CD4-positive, alpha-beta T cell treated with Interferon gamma for 1 hour (primary cell): ENCODE measurements at regions not wholly inside any gene's neighbourhood (a gene's known extent, or its start where the extent isn't known, plus 50 kb on each side); places are given as distances from the start of the nearest gene placed in this dataset.

Experiments
- DNase-seq: peaks from one replicate; pipeline ENCODE4 v3.0.0-alpha.2; 2020

DNA sequence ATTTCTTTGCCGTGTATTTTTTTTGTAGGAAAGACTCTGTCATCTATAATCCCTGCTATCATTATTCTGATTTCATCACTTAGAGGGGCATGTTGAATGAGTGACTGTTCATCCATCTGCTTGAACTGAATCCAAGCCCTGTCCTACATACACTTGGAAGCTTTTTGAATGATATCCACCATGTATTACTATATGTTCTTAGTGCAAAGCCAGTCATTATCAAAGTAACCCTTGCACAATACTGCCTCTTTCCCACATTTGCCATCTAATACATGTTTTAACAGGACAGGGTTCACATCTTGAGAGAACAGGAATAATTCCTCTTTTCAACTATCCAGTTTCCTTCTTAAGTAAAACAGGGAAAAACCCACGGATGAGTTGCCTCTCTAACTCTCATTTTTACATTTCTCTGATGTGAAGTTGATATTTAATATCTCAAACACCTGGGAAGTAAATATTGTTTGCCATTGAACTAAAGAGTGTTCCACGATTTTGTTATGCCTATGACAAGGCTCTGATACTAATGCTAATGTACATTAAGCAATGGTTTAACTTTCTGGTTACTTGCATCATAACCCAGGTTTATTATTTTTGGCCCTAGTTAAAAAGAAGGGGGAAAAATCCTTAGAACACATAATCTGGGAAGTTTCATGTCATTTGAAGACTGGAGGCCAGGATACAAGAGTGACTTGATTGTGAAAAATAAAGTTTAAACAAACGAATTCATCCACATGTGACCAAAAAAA lies 103.7 kb upstream of the TARS1 start:
- no peak for DNase-seq

DNA sequence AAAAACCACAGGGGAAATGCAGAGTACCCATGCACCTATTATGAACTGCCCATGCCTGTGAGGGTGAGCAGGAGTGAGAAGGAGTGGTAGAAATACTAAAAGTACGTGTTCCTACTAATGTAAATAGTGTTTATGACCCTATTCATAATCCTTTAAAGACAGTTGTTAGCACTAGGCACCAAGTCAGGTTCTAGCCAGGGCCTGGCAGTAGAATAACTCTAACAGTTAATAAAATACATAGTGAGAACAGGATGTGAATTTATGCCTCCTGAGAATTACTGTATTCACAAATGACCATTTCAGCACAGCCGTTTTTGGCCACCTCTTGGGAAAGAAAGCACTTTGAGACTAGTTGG lies 103.2 kb upstream of the TARS1 start:
- DNase-seq: no peak

DNA sequence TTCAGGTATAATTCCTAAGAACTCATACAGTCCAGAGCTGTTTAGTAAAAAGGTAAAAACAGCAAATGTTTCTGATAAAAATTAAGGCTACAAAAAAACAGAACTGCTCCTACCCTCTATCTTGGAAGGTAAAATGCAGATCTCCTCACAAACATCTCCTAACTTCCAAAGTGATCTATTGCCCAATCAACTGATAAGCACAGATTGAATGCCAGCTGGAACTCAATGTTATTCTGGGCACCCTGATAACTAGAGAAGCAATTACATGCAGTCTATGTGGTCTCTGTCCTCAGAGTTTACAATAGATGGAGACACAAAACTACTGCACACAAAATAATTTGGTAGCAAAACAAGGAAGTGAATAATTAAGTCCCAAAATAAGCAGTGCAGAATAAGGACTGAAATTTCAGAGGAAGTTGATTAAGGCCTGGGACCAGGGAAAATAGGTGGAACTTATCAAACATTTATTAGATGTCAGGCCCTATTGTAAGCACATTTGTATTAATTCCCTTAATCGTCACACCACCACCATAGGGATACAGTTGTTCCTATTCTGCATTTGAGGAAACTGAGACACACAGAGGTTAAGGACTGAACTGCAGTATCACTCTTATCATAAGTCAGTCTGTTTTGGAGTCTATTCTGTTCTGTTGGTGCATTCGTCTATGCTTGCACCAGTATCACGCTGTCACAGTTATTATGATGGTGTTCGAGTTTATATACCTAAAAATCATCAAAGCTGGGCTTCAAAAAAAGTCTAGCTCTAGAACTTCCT lies 102.2 kb upstream of the TARS1 start:
- no peak for DNase-seq

DNA sequence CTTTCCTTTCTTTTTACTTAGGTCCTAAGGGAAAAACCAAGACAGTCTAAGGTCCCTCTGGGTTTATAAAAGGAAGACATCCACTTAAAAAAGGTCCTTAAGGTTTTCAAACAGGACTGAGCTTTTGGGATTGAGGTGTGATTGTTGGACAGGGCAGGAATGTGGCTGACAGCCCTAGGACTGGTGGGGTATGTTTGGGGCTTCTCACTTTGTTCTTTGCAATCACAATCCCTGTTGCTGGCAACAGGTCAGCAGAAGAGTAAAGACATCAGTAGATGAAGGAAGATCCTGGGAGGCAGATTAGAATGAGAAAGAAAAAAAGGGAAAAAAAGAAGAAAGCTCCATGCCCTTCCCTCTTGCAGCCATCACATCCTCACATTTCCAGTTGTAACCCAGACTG lies 101.4 kb upstream of the TARS1 start:
- no peak for DNase-seq

DNA sequence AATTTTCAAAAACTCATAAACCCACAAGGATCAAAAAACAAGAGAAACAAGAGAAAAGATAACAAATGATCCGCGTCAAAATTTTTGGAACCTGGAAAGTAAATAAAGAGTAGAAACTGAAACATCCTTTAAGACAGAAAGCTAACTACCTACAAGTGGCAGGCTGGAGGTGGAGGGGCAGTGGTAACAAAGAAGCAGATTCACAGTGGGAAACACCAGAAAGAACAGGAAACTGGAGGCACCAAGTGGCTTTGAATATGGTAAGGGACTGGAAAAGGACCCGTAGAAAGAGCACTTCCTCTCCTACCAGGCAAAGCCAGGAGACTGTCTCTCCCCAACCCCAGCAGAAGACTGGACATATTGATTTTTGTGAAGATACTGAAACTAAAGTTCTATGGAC lies 100.6 kb upstream of the TARS1 start:
- no peak for DNase-seq

DNA sequence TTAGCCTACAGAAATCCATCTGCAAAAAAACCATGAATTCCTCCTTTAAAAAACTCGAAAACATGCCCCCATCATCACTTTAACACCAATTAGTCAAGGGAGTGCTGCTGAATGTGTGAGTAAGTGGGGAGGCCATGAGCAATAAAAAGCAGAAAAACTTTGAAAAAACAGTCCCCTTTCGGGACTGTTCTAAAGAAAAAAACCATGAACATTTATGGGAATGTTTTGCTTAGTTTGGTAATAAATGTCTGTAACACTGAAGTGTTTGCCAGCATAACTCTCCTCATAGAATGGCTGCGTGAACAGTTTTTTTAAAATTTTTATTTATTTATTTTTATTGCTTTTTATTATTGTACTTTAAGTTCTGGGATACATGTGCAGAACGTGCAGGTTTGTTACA lies 99.4 kb upstream of the TARS1 start:
- DNase-seq: no peak

DNA sequence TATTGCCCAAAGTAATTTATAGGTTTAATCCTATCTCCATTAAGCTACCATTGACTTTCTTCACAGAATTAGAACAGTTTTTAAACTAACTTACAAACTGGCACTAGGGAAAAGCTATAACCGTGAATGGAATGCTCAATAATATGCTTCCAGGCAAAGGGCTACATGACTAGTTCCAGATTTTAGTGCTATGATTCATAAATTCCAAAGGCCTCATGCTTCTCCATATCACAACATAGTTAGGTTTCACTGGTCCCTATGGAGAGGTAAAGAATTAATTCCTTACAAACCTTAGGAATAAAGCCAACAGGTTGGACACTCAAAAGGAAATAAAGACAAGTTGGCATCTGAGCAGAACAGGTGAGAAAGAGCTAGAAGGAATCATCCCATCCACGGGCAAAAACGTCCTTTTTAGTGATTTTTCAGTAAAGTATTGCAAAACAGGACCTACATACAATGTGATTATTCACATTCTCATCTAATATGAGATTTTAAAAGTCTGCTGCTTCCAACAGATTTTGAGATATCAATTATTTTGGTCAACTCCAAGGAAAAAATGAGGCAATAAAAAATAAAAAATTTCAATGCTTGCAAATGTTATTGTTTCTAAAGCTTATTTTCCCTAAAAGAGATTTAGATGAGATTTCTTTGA lies 97.0 kb upstream of the TARS1 start:
- no peak for DNase-seq

DNA sequence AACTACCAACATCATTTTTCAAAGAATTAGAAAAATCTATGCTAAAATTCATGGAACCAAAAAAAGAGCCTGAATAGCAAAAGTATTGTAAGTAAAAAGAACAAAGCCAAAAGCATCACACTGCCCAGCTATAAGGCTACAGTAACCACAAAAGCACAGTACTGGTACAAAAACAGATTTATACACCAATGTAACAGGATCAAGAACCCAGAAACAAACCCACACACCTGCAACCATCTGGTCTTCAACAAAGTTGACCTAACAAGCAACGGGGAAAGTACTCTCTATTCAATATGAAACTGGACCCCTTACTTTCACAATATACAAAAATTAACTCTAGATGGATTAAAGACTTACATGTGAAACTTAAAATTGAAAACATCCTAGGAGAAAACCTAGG lies 94.2 kb upstream of the TARS1 start:
- no peak for DNase-seq

DNA sequence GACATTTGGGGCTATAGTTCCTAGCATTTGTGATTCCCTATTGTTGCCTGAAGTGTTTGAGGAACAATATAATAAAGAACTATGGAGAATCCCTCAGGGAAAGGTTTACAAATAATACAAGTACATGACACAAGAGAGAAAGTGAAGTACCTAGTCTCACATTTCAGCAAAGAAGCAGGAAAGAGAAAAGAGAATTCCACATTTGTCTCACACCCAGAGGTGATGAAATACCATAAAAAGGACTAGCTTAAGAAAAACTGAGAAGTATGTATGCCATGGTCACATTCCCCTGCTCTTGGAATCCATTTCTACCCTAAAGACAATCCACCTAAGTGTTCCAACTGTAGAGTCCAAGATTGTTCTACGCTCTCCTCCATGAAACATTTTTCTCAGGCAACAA lies 79.0 kb upstream of the TARS1 start:
- no peak for DNase-seq

DNA sequence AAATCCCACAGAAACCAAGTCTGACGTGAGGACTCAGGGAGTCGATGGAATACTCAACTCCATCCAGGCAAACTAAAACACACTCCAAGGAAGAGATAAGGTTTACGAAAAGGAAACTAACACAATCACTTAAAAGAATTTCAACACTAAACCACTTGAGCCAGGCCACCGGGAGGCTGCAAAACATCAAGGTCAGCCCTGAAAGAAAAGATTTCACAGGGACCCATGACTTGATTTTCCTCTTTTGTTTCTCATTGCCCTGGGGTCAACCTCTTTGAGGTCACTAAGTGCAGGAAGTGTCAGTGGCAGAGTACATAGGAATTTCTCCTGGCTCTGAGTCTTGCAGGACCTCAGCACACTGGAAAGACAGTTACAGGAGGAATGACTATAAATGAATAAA lies 77.8 kb upstream of the TARS1 start:
- DNase-seq: no peak

DNA sequence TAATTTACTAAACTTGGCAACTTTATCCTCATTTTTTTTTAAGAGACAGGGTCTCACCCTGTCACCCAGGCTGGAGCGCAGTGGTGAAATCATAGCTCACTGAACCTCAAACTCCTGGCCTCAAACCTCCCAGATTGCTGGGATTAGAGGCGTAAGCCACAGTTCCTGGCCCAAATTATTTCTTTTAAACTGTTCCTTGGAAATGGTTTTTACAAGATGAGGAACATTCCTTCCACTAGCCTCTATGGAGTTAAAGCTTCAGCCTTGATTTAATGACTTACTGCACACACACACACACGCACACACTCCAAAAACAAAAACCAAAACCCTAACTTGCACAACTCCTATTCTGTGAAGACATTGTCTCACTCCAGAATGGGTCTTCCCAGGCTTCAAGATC lies 77.2 kb upstream of the TARS1 start:
- no peak for DNase-seq

DNA sequence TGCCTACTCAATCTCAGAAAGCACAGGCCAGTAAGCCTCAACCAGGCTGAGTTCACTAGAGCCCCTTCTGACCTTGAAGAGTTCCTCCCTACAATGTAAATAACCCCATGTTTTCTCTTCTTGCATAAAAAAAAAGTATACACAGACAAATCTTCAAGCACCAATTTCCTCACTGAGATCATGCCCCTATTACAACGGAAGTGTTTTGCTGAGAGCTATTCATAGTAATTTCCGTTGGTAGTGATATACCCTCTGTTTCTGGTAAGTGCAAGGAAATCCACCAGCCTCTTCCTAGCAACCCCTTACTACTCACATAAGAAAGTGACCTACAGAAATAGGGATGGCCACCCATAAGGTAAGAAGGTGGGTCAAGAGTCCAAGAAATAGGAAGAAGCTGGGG lies 76.4 kb upstream of the TARS1 start:
- DNase-seq: no peak

DNA sequence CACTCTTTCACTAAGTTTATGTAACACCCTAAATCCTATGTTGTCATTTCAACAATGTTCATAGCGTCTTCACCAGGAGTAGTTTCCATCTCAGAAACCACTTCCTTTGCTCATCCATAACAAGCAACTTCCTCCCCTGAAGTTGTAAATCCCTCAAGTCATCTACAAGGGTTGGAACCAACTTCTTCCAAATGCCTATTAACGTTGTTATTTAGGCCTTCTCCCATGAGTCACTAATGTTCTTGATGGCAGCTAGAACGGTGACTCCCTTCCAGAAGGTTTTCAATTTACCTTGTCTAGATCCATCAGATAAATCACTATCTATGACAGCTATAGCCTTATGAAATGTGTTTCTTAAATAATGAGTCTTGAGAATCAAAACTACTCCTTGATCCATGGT lies 73.3 kb upstream of the TARS1 start:
- no peak for DNase-seq

DNA sequence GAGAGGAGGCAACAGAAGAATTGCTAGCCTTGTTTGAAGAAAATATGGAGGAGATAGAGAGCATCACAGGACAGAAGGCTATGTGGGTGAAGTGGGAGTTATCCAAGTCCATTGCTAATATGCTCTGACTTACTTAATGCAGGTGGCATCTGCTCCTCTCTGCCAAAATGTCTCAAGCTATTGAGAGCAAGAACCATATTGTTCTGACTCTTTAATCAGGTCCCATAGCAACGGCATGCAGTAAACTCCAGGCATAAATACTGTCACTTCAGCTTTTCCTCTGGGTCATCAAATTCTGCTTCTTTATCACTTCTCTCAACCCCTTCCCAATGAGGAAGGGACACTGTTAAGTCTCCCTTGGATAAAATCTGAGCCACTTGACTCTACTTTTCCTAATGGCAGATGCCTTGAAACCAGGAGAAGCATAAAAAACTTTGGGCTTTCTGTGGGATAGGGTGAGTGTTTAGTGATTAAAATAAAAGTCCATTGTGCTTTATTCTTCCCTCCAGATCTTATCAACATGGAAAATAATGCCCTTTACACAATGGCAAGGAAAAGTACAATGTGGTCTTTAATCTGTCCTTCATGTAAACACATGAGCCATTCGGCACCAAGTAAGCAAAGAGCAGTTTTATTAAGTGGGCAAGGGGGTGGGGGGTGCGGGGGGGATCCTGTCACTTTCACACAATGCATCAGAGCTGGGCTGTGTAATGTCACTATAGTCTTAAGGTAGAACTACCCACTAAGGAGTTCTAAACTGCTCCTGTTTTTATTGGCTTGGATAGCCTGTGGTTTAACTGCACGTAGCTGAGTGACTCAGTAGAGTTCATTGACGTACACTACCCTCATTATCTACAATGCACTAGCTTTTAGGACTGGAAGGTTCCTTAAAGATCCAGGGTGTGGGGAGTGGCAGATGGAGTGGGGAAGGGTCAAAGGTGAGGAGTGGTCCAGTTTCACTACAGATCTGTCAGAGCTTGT lies 71.0 kb upstream of the TARS1 start:
- DNase-seq: no peak

DNA sequence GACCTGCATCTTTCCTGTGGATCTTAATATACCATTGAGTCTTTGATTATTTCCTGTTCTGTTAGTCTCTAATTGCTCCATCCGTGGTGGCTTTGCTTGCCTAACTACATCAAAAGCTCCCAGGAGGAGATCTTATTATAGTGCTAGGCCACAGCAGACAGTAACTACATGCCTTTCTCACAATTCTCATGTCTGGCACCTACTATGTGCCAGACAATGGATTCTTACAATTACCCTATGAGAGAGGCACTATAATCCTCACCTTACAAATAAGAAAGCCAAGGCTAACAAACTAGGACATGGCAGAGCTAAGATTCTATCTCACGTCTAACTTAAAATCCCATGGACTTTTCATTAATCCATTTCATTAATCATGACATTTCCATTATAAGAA lies 70.3 kb upstream of the TARS1 start:
- no peak for DNase-seq

DNA sequence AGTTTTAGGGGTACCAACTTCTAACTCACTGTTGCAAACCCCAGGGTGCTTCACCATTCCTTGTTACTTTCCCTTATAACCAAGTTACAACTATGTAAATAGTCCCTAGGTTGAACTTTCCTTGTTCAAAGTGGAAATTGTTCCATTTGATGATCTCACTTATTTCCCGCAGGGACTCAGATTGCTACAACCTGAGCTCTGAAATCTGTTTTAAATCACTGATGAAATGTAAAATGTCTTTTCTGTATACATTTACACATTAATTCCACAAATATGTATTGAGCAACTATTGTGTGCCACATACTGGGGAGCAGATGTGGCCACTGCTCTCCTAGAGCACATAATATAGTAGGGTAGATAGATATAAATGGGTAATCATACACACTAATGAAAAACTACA lies 69.1 kb upstream of the TARS1 start:
- DNase-seq: no peak

DNA sequence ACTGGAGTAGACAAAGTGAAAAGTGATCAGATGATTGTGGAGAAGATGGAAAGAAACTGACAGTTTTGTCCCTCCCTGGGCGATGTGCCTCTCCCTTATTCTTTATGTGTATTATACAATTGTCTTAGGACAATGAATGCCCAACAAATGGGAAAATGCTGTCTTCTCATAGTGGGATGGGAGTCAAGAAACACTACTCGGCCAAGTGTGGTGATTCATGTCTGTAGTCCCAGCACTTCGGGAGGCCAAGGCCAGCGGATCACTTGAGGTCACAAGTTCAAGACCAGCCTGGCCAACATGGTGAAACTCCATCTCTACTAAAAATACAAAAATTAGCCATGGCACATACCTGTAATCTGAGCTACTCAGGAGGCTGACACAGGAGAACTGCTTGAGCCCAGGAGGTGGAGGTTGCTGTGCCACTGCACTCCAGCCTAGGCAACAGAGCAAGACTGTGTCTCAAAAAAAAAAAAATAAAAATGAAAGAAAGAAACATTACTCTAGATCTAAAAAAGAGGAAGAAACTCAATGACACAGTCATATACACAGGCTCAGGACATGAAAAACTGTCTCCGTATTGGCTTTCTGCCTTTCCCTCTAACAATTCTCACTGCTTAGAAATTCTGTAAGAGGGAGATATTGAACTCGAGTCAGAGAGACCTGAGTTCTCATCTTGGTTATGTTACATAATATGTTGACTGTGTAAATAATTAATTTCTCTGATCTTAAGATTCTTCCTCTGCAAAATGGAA lies 67.9 kb upstream of the TARS1 start:
- no peak for DNase-seq

DNA sequence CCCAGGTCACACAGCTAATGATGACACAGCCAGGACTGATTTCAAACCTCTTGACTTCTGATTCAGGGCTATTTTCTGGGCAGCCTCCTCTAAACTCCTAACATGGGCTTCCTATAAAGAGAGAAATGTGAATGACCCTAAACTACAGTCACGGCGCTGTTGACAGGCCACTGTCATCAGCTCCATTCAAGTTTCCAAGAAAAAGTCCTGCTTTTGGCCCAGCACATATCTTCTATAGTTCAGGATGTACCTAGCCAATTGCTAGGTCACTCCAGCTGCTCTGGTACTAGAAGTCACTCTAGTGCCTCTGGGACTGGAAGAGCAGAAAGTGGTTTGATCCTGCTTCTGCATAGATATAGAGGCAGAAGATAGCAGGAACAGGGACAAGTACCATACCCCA lies 64.9 kb upstream of the TARS1 start:
- DNase-seq: no peak

DNA sequence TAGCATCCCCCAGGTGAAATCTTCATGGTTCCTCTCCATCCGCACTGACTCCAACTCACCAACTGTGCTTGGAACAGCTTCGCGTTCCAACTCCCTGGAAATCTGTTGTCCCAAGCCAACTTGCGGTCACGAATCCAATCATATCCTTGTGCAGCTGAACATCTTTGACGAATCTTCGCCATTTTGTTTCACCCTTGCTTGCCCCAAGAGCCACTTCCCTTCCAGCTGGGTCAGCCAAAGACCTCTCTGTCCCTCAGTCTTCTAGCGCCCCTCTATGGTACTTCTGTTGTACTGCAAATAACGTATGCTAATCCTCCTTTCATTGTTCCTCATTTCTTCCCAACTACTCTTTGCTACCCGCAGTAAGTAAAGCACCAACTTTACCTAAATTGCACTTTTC lies 61.0 kb upstream of the TARS1 start:
- DNase-seq: no peak

DNA sequence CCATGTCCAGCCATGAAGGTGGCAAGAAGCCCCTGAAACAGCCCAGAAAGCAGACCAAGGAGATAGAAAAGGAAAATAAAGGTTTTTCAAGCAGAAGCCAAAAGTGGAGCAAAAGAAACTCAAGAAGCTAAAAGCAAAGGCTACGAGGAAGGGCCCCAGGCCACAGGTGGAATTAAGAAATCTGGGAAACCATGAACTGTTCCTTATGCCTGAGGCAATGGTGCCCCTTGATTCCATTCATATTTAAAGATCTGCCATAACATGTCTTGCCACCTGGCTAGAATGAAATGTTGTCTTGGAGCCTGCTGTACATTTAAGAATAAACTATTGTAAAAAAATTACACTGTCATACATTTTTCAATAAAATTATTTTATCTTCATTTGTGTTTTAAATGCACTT lies 59.5 kb upstream of the TARS1 start:
- DNase-seq: no peak
